Urothelium cell line (cell line): ENCODE measurements at regions not wholly inside any gene's neighbourhood (a gene's known extent, or its start where the extent isn't known, plus 50 kb on each side); places are given as distances from the start of the nearest gene placed in this dataset.

Experiments used
- DNase-seq: peaks from one replicate; pipeline ENCODE4 v3.0.0; 2011; ENCODE audit warnings: low spot score, mixed read lengths
- FAIRE-seq: peaks from 2 replicates; lab custom pipeline; 2011; peaks lifted over from hg19 to GRCh38; lab: Jason Lieb, UNC

DNA sequence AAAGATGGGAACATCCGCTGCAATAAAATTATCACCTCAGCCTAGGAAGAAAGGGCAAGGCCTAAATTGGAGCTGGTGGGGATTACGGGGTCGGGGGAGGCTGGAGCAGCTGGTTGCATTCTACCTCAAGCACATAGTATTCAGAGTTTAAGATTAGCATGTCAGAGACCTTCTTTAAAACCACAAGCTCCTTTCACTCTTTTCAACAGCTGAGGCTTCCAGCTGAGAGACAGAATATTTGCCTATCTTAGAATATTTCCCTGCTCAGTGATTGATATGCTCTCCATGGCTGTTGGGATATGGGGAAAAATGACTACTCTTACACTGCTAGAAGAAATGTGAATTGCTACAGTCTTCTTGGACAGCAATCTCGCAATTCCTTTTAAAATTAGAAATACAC is 248.6 kb downstream of the TBX15 start:
- no peak for DNase-seq
- FAIRE-seq, result no peak

DNA sequence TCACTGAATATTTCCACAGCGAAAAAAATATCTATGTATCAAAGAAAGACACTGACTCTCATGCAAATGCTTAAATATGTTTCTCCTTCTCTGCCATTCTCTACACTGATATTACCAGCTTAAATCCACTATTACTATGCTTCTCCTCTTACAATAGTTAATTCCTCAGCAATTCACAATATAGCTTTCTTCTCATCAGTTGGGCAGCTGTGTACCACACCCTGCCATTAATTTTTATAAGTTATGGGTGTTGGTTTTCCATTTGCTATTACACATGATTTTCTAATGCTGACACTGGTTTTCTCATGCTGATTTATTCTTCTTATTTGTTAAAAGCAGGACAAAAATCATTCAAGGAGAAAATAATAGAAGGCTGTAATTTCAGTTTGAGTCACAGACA is 251.8 kb downstream of the TBX15 start:
- no peak for DNase-seq
- no peak for FAIRE-seq

DNA sequence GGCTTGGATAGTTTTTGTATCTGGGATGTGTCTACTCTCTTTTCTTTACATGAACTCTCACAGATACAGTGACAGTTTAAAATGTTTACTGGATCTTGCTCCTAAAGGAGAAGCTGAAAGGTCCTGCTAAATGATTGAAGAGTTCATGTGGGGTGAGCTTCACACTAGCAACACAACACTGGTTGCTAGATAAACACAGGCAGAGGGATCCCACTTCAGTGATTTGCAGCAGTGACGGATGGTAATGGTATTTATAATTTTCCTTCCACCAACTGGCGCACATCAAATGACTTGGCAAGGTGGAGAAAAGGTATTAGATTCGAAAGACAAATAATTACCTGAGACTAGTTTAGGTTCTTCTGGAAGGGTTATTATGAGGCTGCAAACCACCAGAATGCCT is 270.2 kb downstream of the TBX15 start:
- no peak for DNase-seq

DNA sequence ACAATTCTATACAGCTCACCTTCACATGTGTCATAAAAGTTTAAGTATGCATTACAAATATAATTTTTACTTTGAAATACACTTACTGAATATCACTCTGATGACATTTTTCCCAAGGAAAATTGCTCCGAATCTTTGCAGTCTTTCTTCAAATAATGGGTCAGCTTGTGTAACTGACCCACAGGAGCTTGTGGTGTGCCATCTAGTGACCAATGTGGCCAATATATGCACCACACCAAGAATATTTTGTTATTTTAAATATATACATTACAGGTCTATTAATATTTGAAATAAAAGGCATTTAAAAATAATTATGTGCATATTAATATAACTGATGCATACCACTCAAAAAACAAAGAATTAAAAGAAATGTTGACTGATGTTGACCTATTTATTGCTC is 271.4 kb downstream of the TBX15 start:
- DNase-seq, result no peak
- no peak for FAIRE-seq

More for the DNA sequence above, 270.2 kb downstream of the TBX15 start:
- no peak for FAIRE-seq

GRCh38 chr1:118711356-118711755 is 276.8 kb downstream of the TBX15 start:
- FAIRE-seq, result no peak
- no peak for DNase-seq

DNA sequence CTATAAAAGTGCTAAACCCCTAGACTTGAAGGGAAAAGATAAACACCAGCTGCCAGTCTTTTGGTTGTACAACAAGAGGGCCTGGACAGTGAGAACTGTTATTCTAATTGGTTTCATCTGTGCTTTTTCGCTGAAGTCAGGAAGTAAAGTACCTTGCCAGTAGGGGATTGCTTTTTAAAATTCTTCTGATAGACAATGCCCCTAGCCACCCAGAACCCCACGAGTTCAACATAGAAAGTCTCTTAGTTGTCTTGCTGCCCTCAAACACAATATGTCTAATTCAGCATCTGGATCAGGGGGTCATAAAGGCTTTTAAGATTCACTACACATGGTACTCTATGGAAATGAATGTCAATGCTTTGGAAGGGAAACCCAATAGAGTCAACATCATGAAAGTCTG is 289.2 kb downstream of the TBX15 start:
- FAIRE-seq (no peak), DNase-seq (no peak)

- no peak for FAIRE-seq
Measured at GRCh38 chr1:118692143-118692542, 296.0 kb downstream of the TBX15 start.

DNA sequence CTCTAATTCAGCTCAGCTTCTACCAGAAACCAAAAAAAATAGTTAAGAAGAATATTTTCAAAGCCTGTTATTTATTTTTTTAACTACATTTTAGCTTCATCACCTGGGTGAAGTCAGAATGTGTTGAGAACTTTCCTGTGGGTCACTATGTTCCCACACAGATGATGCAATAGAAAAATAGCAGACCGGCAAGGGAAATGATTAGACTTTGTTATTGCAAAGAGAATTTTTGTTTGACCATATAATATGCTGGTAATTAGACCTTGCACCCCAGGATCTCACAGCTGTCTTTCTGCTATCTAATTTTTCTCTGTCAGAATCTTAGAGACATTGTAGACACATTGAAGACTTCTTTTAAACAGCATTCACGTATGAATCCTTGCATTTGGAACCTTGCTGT is 299.3 kb downstream of the TBX15 start:
- FAIRE-seq (no peak), DNase-seq (no peak)

More at GRCh38 chr1:118692143-118692542, 296.0 kb downstream of the TBX15 start:
- no peak for DNase-seq

- FAIRE-seq, result no peak
- DNase-seq, result no peak
Measured at GRCh38 chr1:118661769-118662320, 326.3 kb downstream of the TBX15 start.

- no peak for FAIRE-seq
- DNase-seq, result no peak
Measured at GRCh38 chr1:118660769-118661168, 327.4 kb downstream of the TBX15 start.

DNA sequence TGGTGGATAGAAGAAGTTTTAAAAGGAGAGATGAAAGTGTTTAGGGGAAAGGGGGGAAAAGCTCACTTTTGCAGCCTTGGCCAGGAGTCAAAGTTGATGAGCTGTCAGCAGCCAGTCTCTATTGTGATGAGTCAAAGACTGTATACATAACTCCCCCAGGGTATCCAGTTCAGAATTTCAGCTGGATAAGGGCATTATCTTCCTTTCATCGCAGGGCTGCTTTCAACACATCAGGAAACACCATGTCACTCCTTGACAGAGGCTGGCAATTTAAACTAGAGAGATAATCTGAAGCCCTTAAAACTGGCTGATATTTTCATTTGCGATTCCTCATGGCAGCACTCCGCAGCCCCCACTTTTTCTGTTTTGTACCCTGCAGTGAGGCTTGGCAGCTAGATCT is 328.5 kb downstream of the TBX15 start:
- FAIRE-seq (no peak), DNase-seq (peak; percentile 54)

DNA sequence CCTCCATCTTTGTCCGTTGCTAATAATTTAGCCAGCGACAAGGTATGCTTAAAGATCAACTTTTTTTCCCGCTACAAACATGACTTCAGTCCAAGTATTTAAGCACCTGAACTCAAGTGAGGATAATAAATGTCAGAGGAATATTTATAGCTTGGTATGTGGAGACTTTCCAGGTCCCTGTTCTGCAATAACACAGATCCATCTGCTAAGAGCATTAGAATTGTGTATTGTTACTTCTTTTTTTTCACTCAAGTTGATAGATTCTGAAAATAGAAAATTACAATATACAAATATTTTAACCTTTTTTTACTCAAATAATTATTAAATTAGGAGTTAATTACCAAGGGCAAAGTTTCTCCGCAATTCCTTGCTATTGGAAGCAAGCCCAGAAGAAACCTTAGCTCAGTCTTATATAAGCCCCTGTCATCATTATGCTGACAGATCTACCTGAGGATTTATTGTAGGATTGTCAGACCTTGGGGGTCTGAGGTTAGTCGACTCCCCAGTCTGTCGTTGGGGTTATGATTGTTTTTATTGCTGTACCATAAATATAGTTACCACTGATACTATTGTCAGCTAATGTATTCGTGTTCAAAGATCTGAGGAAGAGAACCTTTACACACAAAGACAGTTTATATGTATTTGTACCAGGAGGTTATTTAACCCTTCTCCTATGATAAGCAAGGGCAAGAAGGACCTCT is 337.9 kb downstream of the TBX15 start:
- FAIRE-seq (peak; percentile 5), DNase-seq (no peak)

DNA sequence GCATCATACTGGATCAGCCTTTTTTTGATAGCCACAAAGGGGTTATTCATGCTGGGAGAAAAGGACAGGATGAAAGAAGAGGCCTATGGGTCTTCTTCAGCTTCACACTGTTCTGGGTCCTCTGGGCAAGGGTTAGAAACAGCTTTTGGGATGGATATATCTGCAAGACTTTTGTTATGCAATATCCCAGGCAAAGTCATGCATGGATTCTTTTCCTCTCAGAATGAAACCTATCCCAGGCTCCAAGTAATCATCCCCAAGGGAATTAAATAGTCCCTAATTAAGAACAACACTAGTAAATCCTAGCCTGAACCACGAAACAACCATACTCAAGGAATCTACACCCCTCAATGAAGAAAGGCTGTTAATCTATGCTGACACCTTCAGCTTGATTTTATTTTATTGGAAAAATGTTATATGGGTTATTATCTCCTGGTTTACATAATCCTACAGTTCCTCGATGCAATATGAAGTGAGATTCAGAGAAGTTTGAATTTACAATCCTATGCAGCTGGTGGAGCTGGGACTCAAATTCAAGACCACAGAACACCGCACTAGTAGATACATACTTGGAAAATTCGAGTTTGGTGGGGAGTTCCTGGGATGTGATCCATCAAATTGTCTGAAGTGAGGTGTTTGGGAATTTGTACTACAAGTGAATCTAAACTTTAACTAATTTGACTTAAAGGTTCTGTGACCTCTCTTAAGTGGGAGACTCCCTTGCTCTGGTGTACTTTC is 338.6 kb downstream of the TBX15 start:
- DNase-seq (no peak), FAIRE-seq (no peak)

- FAIRE-seq (no peak), DNase-seq (no peak)
Measured at GRCh38 chr1:118636004-118636403, 352.1 kb downstream of the TBX15 start.

DNA sequence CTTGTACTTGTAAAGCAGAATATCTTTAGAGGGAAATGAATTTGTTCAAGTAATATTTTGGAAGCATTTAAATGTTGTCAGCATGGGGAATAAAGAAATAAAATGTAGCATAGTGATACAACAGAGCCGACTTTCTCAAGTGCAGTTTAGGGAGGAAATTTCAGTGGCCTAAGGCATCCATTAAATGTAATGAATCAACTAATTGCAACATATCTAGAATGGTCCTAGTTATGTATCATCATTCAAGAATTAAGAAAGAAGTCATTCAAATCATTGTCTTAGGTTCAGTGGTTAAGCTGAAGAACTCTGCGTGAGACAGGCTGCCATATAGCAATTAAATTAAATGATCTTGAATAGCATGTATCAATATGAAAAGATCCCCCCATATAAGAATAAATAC is 360.7 kb downstream of the TBX15 start:
- DNase-seq (no peak), FAIRE-seq (no peak)

DNA sequence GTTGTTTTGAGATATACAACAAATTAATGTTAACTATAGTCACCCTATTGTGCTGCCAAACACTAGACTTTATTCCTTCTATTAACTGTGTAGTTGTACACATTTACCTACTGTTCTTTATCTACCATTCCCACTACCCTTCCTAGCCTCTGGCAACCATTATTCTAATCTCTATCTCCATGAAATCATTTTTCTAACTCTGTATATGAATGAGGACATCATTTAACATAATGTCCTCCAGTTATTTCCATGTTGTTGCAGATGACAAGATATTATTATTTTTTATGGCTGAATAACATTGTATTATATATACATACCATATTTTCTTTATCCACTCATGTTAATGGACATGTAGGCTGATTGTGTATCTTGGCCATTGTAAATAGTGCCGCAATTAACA is 366.3 kb downstream of the TBX15 start:
- no peak for DNase-seq
- FAIRE-seq, result no peak

DNA sequence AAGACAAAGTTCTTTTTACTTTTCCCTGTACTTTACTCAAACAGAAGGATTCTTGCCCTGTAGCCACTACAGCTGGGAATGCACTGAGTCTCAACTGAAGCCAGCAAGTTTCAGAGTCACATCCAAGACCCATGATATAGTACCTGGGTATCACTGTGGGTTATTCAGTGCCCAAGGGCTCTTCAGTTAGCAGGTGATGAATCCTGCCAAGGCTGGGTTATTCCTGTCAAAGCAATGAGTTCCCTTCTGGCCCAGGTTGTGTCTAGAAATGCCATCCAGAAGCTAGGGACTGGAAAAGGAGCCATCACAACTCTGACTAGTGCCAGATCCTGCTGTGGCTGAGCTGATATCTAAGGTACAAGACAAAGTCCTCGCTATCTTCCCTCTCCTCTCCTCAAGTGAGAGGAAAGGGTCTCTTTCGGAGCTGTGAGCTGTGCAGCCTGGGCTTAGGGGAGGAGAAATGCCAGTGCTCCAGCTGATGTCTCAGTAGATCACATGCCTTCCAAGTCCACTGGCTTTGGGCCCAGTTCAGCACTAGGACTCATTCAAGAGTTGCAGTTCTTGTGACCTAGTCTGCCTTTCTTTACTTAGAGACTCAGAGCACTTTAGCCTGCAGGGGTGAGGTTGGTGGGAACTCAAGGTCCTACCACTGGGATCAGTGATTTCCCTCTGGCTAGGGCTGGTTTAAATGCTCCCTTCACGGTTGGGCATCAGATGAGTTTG is 369.4 kb downstream of the TBX15 start:
- DNase-seq (no peak), FAIRE-seq (no peak)

- FAIRE-seq, result no peak
- DNase-seq, result no peak
Measured at GRCh38 chr1:118617916-118618315, 370.2 kb downstream of the TBX15 start.

DNA sequence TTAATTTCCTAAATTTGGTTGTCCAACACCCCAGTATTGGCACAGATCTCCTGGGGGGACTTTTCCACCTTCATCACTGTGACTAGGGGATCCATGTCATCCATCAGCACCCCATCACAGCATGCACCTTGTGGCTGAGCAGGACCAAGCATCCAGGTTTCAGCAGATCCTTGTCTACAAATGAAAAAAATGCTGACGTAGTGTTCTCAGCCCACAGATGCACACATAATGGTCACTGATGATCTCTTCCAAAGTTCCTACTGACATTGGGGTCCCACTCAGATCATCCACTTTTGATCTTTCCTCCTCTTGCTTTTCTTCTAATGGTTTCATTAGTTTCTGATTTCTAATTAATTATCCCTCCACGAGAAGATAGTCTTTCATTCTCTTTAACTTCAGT is 373.1 kb downstream of the TBX15 start:
- FAIRE-seq, result no peak
- DNase-seq, result no peak

GRCh38 chr1:118589238-118589846 is 398.8 kb downstream of the TBX15 start:
- FAIRE-seq (no peak), DNase-seq (no peak)

- no peak for FAIRE-seq
- DNase-seq, result no peak
Measured at GRCh38 chr1:118588566-118588965, 399.6 kb downstream of the TBX15 start.
